LNCAP (cell line): ENCODE measurements at regions not wholly inside any gene's neighbourhood (a gene's known extent, or its start where the extent isn't known, plus 50 kb on each side); places are given as distances from the start of the nearest gene placed in this dataset.

Experiments
- CTCF ChIP-seq: fragments of 450-650 bp; IDR thresholded peaks from 2 replicates; pipeline ENCODE4 v1.5.1; 2017; ENCODE audit warnings: mild to moderate bottlenecking

- no peak for TF ChIP-seq CTCF
These were observed 175.7 kb upstream of the MEOX2 start for GRCh38 chr7:15862016-15862780.

- TF ChIP-seq CTCF: no peak
These were observed 173.9 kb upstream of the MEOX2 start for GRCh38 chr7:15860264-15860949.

- TF ChIP-seq CTCF: no peak
These were observed 170.5 kb upstream of the MEOX2 start for GRCh38 chr7:15857026-15857425.

GRCh38 chr7:15856311-15856710, 169.8 kb upstream of the MEOX2 start:
- TF ChIP-seq CTCF: no peak

- no peak for TF ChIP-seq CTCF
These were observed 169.1 kb upstream of the MEOX2 start for GRCh38 chr7:15855525-15856109.

GRCh38 chr7:15854841-15855524, 168.5 kb upstream of the MEOX2 start:
- no peak for TF ChIP-seq CTCF

GRCh38 chr7:15853832-15854470, 167.5 kb upstream of the MEOX2 start:
- TF ChIP-seq CTCF: no peak
